HG03432 (cell line): ENCODE measurements at regions not wholly inside any gene's neighbourhood (a gene's known extent, or its start where the extent isn't known, plus 50 kb on each side); places are given as distances from the start of the nearest gene placed in this dataset.

Experiments
- ATAC-seq: cut with Tn5 transposase; IDR thresholded peaks from one replicate; pipeline ENCODE4 v1.9.1; 2021; ENCODE audit warnings: mild to moderate bottlenecking, moderate library complexity; ENCODE audit not compliant: unreplicated experiment

DNA sequence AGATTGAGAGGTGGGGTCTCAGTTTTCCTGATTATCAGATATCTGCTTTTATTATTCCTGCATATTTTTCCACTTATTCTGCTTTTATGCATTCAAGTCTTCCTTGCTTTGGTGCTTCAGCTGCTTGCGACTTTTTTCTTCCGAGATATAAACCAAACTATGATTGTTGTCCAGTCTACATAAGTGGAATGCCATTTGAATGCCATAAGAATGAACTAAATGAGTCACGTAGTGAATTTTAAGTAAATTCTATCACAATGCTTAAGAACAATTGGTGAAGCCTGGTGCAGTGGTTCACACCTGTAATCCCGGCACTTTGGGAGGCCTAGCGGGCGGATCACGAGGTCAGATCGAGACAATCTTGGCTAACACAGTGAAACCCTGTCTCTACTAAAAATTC lies 189.1 kb downstream of the PCDH18 start:
- no peak for ATAC-seq

DNA sequence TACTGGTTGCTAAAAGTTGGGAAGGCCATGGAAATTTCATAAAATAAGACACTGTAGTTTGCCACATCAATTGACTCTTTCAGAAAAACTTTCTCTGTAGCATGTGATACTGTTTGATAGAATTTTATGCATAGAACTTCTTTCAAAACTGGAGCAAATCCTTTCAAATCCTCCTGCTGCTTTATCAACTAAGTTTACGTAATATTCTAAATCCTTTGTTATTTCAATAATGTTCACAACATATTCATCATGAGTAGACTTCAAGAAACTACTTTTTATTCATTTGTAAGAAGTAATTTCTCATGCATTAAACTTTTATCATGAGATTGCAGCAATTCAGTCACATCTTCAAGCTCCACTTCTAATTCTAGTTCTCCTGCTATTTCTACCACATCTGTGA lies 199.3 kb downstream of the PCDH18 start:
- ATAC-seq: no peak

DNA sequence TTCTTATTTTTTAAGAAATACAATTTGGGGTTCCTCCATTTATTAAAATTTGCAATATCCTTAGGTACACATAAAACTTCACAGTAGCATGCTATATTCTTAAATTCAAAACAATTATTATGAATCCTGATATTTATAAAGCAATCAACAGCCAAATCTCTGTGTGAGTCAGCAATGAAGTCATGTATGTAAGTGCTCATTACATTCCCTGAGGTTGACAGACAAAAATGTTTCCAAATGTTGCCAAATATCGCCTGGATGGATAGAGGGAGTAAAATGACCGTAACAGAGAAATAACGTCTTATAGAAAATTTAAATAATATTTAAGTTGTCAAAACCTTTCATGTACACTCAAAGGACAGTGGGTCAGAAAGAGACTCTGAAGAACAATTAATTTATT lies 220.0 kb downstream of the PCDH18 start:
- no peak for ATAC-seq

DNA sequence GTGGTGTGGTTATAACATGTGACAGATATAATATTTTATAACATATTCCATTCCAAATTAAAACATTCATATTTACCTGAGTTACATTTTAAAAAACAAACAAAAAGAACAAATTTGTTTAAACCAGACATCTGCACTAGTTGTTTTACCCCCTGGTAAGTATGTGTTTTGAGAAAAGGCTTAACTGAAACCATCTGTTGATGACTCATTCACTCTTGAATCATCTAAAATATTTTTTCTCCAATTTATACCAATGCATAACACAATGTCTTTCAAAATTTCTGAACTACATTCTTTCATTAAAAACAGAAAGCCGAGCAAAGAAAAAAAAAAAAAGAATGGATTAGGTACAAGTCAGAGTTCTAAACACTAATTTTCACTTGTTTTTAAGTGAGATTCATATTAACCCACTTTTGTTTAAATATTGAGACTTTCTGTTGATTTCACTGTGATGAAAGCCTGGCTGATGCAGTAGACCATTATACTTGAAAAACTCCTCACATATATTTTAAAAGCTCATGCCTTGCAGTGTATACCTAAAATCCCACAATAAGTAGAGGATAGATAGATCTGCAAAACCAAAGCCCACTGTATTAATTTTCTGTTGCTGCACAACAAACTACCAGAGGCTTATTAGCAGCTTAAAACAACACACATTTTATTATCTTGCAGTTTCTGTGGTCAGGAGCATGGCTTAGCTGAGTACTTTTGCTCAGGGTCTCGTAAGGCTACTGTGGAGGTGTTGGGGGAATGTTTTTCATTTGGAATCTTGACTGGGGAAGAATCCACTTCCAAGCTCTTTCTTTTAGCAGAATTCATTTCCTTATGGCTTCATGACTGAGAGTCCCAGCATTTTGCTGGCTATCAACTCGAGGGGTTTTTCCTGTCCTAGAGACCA lies 221.5 kb downstream of the PCDH18 start:
- ATAC-seq: no peak

DNA sequence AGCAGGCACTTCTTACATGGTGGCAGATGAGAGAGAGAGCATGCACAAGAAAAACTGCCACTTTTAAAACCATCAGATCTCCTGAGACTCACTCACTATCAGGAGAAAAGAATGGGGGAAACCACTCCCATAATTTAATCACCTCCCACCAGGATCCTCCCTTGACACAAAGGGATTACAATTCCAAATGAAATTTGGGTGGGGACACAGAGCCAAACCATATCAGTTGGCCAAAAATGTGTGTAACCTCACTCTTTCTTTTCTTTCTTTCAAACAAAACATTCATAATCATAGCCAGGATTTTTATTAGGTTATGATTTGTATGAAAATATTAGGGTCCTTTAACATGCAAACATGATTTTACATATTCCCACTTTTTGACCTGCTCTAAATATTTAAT lies 222.1 kb downstream of the PCDH18 start:
- ATAC-seq: no peak

DNA sequence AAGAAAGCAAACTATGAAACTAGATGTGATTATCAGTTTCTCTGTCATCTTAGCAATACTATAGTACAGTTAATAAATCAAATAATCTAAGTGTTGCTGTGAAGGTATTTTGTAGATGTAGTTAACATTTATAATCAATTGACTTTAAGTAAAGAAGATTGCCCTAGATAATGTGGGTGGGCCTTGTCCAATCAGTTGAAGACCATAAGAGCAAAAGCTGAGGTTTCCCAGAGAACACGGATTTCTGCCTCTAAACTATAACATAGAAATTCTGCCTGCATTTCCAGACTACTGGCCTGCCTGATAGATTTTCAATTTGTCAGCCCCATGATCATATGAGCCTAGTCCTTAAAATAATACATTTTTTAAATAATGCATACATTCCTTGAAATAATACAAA lies 222.9 kb downstream of the PCDH18 start:
- ATAC-seq: no peak

DNA sequence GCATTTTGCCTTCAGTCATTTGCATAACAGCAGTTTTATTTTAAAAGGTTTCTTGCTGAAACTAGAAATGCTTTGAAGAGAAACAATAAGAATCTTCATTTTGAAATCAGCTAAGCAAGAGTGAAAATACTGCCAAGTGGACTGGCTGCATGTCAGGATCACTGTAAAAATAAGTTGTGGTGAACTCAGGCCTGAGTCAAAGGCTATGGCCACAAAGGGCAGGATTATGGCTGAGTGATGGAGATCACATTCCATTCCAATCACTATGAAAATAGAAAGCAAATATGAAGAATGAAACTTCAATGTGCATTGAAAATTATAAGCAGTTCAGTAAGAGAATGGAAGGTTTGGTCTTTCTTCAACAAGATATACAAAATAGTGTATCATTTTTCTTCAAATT lies 224.5 kb downstream of the PCDH18 start:
- no peak for ATAC-seq

DNA sequence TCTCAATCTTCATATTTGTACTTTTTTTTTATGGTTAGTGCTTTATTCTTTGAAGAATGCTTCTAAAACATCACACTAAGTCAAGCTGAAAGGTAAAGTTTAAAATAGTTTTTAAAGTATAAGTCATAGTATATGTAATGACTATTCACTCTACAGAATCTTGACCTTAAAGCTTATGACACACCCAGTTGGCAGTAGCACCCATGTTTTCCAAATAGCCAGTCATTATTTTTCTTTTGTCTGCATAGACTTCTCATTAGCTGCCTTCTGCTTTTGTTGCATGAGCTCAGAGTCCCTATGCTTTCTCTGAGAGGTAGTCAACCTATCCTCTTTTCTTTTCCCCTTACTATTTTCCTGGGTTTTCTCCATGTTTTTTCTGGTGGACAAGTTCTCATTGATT lies 231.5 kb downstream of the PCDH18 start:
- no peak for ATAC-seq

DNA sequence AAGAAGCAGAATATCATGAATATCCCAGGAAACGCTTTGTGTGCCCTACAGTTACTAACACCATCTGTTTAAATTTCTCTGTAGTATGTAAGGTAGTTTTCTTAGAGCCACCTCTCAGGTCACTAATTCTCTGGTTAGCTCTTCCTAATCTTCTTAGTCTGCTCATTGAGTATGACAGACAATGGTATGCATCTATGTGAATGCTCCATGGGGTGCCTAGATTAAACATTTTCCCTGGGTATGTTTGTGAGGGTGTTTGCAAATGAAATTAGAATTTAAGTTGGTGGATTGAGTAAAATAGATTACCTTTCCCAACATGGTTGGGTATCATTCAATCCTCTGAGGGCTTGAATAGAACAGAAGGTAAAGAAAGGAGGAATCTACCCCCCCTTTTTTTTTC lies 233.0 kb downstream of the PCDH18 start:
- ATAC-seq: no peak

DNA sequence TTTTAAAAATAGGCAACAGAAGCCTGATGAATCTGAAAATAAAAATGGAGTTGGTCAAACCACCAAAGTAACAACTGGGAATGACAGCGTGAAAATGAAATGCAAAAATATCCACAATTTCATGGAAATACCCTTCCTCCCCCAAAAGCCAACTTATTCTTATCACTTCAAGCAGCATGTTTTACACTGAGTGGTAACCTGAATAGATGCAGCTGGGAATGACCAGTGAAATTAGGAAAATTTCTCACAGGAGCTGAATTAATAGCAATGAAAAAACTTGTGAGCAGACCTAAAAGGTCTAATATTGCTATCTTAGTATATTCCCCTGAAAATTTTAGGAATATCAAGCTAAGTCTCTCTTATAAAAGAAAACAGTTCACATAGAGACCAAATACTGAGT lies 239.0 kb downstream of the PCDH18 start:
- ATAC-seq: no peak

DNA sequence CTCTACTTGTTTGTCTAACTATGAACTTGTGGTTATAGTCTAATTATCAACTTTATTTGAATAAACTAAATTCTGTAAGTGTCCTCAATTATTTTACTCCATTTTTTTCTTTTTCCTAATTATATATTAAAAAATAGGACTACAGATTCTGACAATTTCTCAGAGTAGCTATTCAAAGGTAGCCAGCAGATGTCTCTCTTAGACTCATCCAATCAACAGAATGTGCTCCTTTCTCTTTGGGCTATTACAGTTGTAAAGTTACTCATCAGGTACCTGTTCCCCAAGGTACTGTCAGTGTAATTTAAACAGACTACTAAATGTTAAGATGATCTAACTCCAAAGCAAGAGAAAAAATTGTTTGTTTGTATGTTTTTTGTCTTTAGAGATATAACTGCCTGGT lies 248.6 kb downstream of the PCDH18 start:
- ATAC-seq: no peak

DNA sequence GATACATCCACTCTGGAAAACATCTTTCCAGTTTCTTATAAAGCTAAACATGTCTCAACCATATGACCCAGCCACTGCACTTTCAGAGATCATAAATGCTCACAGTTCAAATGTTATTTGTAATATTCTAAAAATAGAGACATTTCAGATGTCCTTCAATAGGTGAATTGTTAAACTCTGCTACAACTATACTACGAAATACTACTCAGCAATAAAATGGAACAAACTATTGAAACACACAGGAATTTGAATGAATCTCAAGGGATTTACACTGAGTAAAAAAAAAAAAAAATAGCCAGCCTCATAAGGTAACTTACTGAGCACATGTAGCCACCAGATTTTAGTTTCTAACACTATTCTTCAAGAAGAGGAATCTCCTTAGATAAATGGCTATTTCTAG lies 253.9 kb downstream of the PCDH18 start:
- no peak for ATAC-seq

DNA sequence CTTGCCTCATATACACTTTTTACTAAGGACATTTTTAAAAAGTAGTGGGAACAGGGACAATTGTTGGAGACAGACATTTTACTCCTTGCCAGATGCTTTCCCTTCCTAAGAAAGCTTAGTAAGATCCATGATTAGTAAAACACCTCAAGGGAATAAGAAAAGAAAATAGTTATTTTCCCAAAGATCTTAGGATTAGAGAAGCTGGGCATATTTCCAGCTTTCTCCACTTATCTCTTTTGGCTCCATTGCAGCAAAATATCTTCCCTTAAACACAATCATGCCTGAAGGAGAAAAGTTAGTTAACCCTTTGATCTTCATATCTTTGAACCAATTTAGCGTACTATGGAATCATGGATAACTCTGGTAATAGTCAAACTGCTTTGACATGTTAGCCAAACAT lies 257.9 kb downstream of the PCDH18 start:
- ATAC-seq: no peak

DNA sequence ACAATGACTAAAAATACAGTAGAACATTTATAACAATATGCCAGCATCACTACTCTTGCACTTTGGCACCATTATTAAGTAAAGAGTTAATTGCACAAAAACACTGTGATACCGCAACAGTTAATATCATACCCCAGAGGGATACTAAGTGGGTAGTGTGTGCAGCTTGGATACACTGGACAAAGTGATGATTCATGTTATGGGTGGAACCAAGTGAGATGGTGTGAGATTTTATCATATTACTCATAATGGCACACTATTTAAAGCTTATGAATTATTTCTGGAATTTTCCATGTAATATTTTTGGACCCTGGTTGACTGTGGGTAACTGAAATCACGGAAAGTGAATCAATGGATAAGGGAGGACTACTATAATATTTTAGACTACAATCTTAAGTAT lies 265.3 kb downstream of the PCDH18 start:
- ATAC-seq: no peak

DNA sequence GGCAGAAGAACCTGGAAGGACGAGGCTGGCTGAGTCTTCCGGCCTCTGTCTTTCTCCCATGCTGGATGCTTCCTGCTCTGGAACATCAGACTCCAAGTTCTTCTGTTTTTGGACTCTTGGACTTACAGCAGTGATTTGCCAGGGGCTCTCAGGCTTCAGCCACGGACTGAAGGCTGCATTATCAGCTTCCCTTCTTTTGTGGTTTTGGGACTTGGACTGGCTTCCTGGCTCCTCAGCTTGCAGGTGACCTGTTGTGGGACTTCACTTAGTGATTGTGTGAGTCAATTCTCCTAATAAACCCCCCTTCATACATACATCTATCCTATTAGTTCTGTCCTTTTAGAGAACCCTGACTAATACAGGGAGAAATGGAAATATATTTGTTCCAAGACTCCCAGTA lies 265.8 kb downstream of the PCDH18 start:
- no peak for ATAC-seq

DNA sequence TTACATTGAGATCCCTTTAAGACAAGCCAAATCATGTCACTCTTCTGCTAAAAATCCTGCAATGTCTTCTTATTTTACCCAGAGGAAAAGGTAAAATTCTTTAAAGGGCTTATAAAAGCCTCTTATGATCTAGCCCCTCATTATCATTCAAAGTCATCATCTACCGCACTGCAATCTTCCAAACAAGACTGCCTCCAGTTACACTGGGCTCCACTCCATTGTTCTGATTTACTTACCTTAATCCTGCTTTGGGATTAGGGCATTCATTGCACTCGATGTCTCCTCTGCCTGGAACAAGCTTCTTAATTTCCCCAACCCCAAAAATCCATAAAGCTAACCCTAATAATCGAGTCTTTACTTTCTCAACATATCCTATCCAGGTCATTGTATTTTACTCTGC lies 269.1 kb downstream of the PCDH18 start:
- ATAC-seq: no peak

DNA sequence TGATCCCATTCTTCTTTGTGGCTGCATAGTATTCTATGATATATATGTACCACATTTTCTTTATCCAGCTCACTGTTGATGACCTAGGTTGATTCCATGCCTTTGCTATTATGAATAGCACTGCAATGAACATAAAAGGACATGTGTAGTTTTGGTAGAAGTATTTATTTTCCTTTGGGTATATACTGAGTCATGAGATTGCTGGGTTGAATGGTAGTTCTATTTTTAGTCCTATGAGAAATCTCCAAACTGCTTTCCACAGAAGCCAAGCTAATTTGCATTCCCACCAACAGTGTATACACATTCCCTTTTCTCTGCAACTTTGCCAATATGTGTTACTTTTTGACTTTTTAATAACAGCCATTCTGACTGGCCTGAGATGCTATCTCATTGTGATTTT lies 278.3 kb downstream of the PCDH18 start:
- ATAC-seq: no peak

DNA sequence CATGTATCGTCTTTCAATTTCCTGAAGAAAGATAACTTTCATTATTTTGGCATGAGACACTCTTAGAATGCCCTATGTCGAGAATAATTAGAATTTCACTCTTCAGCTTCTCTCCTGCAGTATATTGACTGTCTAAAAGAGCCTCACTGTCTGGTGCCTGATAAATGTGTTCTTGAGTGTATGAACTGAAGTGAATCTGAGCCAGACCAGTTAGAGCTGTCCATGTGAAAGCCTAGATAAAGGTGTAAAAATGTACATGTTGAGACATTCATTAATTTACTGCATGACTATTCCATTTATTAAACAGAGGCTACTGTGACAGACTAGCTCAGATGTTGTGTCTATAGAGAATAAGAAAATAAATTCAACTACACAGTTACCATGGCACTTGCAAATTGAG lies 283.2 kb downstream of the PCDH18 start:
- ATAC-seq: no peak

DNA sequence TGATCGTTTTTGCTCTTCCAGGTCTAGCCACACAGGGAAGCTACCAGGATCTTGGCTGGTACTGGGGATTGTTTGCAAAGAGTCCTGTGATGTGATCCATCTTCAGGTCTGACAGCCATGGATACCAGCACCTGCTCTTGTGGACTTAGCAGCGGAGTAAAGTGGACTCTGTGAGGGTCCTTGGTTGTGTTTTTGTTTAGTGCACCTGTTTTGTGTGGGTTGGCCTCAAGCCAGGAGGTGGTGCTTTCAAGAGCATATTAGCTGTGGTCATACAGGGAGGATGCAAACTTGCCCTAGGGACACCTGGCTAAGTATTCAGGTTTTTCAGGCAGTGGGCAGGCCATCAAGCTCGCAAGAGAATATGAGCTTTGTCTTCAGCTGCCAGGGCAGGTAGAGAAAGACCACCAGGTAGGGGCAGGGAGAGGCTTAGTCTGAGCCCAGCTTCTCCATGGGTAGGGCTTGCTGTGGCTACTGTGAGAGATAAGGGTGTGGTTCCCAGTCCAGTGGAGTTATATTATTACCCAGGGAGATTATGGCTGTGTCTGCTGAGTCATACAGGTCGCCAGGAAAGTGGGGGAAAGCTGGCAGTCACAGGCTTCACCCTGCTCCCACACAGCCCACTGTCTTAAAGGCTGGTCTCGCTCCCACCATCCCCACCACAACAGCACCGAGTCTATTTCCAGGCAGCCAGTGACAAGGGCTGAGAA lies 293.7 kb downstream of the PCDH18 start:
- no peak for ATAC-seq

DNA sequence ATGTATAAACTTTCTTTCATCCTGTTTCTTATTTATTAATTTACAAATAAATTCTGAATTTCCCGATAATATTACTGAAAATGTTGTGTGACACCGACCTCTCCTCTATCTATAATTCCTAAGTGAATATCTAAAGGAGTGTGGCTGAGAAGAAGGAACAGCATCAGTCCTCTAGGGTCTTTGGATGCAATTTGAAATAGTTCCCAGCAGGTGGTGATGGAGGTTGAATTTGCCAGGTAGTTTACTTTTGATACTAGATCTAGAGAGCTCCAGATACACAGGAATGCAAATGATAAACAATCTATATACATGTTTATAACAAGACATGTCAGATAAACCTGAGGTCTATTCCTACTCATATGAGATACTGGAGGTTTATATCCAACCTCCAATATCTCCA lies 305.4 kb downstream of the PCDH18 start:
- ATAC-seq: peak; percentile 48

DNA sequence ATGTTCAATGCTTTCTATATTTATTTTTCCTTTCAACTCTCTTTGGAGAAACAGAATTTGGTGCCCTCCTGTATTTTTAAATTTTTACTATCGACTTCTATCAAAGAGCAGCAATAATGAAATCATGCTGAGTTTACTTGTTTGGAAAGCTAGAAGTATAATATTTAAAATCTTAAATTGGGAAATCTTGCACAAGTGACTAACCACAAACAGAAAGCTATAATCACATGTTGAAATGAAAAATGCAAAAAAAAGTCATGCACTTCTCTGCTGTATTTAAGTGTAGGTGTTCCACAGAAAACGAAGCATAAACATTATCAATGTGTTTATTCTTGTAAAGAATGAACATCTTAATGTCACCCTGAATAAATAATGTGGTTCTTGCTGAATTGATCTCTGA lies 306.1 kb downstream of the PCDH18 start:
- ATAC-seq: no peak

DNA sequence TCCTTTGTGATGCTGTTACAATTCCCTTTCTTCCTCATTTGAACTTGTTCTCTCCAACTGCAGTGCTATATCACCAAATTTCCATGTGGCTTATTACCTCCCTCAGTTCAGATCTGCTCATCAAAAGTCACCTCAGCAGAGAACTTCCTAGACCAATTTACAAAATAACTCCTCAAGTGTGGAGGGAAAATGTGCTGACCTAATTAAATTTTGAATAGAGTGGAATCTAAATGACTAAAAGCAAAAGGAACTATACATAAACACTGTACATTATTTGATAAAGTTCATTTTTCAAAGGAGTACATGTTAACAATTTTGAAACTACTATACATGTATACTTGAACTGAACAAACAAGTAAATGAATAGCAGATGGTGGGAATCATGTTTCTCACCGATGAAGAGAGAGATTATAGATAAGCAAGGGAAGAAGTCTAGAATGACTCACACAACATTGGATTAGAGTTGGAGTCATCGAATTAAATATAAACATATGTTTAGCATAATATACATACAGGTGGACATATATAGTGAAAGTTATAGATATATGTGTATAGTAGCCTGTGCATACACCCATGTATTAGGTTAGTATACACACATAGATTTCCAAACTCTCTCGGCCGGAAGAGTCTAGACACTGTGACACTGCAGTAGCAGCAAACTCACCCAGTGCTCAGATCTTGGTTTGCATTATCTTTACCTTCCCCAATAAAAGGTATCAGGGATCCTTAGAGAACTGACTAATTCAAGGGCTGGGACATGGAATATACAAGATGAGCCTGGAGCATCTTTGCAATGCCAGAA lies 318.7 kb downstream of the PCDH18 start:
- ATAC-seq: no peak
